Glutamatergic neuron (in vitro differentiated cells): ENCODE measurements at regions not wholly inside any gene's neighbourhood (a gene's known extent, or its start where the extent isn't known, plus 50 kb on each side); places are given as distances from the start of the nearest gene placed in this dataset.

Experiments used
- DNase-seq: peaks from one replicate; pipeline ENCODE4 v3.0.0; 2022
- H3K27ac Mint-ChIP-seq: one replicate; pipeline ENCODE4 v1.8.0; 2020; ENCODE audit warnings: mild to moderate bottlenecking, mixed read lengths, inconsistent platforms; ENCODE audit not compliant: unreplicated experiment
- H3K27me3 Mint-ChIP-seq: one replicate; pipeline ENCODE4 v1.8.0; 2020; ENCODE audit warnings: mild to moderate bottlenecking, moderate library complexity, mixed read lengths, inconsistent platforms; ENCODE audit not compliant: unreplicated experiment
- H3K36me3 Mint-ChIP-seq: one replicate; pipeline ENCODE4 v1.8.0; 2020; ENCODE audit warnings: mild to moderate bottlenecking, mixed read lengths, inconsistent platforms; ENCODE audit not compliant: unreplicated experiment
- H3K4me1 Mint-ChIP-seq: one replicate; pipeline ENCODE4 v1.8.0; 2020; ENCODE audit warnings: mild to moderate bottlenecking, low read depth, mixed read lengths, inconsistent platforms; ENCODE audit not compliant: unreplicated experiment
- H3K4me3 Mint-ChIP-seq: one replicate; pipeline ENCODE4 v1.8.0; 2020; ENCODE audit warnings: mild to moderate bottlenecking, mixed read lengths, inconsistent platforms; ENCODE audit not compliant: unreplicated experiment
- H3K9me3 Mint-ChIP-seq: one replicate; pipeline ENCODE4 v1.8.0; 2020; ENCODE audit warnings: mild to moderate bottlenecking, moderate library complexity, mixed read lengths, inconsistent platforms; ENCODE audit not compliant: unreplicated experiment
- TF ChIP-seq, protein P1 (sequence below): fragments of 200-600 bp; sonication (generic); IDR thresholded peaks from one replicate; pipeline ENCODE4 v1.5.0; 2021; ENCODE audit not compliant: partially characterized antibody, unreplicated experiment

GRCh38 chr2:53455094-53455493 is 312.5 kb upstream of the CHAC2 start:
- Mint-ChIP-seq H3K36me3 (no peaks in the 10 kb centered on the region), H3K27ac (no peak overlapping the region), H3K4me3 (no peak overlapping the region), H3K4me1 (no peaks in the 10 kb centered on the region), H3K27me3 (no peaks in the 10 kb centered on the region), H3K9me3 (no peaks in the 10 kb centered on the region)
- no peak for DNase-seq
- TF ChIP-seq, protein P1, sequence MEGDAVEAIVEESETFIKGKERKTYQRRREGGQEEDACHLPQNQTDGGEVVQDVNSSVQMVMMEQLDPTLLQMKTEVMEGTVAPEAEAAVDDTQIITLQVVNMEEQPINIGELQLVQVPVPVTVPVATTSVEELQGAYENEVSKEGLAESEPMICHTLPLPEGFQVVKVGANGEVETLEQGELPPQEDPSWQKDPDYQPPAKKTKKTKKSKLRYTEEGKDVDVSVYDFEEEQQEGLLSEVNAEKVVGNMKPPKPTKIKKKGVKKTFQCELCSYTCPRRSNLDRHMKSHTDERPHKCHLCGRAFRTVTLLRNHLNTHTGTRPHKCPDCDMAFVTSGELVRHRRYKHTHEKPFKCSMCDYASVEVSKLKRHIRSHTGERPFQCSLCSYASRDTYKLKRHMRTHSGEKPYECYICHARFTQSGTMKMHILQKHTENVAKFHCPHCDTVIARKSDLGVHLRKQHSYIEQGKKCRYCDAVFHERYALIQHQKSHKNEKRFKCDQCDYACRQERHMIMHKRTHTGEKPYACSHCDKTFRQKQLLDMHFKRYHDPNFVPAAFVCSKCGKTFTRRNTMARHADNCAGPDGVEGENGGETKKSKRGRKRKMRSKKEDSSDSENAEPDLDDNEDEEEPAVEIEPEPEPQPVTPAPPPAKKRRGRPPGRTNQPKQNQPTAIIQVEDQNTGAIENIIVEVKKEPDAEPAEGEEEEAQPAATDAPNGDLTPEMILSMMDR: no peak

GRCh38 chr2:53452957-53453748 is 314.5 kb upstream of the CHAC2 start:
- TF ChIP-seq, protein P1: no peak
- Mint-ChIP-seq H3K4me1 (no peaks in the 10 kb centered on the region), H3K27ac (no peak overlapping the region), H3K36me3 (no peaks in the 10 kb centered on the region), H3K4me3 (no peak overlapping the region), H3K9me3 (no peaks in the 10 kb centered on the region), H3K27me3 (no peaks in the 10 kb centered on the region)
- DNase-seq: no peak

DNA sequence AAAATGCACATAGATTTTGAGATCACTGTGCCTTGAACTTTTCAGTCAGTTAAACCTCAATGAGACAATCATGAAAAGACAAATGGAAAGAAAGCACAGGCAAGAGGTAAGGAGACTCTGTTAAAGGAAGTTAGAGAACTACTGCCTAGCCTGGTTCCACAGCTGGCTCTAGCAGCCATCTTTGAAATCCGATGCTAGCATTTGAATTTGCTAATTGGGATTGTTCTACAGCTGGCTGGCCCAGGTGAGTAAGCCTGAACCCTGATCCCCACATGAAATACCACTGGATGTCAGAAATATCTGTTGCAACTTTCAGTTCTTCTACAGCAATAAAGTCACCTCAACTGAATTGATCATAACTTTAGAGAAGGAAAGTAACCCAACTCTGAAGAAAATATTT is 315.2 kb upstream of the CHAC2 start:
- DNase-seq: no peak
- H3K36me3 Mint-ChIP-seq: no peaks in the 10 kb centered on the region
- TF ChIP-seq, protein P1: no peak
- no peaks in the 10 kb centered on the region for H3K4me1 Mint-ChIP-seq
- no peaks in the 10 kb centered on the region for H3K27me3 Mint-ChIP-seq
- H3K27ac Mint-ChIP-seq: no peak overlapping the region
- no peak overlapping the region for H3K4me3 Mint-ChIP-seq
- no peaks in the 10 kb centered on the region for H3K9me3 Mint-ChIP-seq

- Mint-ChIP-seq H3K9me3 (no peaks in the 10 kb centered on the region), H3K27ac (no peak overlapping the region), H3K36me3 (no peaks in the 10 kb centered on the region), H3K4me3 (no peak overlapping the region), H3K4me1 (no peaks in the 10 kb centered on the region), H3K27me3 (no peaks in the 10 kb centered on the region)
- no peak for DNase-seq
- TF ChIP-seq, protein P1: no peak
Measured at GRCh38 chr2:53450923-53451322, 316.7 kb upstream of the CHAC2 start.

DNA sequence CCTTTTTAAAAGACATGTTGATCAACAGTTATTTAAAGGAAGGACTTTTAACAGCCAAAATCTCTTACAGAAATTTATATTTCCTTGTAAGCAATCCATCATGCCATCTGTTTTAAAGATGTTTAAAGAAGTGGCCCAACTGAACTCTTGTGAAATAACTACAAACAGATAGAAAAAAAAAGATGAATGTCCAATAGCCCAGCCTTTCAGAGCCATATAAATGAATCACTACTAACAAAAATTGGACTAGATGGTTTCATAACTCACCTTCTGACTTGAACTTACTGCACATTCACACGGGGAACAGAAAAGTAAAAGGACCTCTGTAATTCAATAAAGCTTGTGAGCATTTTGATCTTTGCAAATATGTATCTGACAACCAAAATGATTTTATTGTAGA is 319.0 kb upstream of the CHAC2 start:
- H3K36me3 Mint-ChIP-seq: no peaks in the 10 kb centered on the region
- no peaks in the 10 kb centered on the region for H3K4me1 Mint-ChIP-seq
- no peak overlapping the region for H3K4me3 Mint-ChIP-seq
- DNase-seq: no peak
- TF ChIP-seq, protein P1: no peak
- no peak overlapping the region for H3K27ac Mint-ChIP-seq
- no peaks in the 10 kb centered on the region for H3K9me3 Mint-ChIP-seq
- no peaks in the 10 kb centered on the region for H3K27me3 Mint-ChIP-seq
